Tibial nerve (tissue), 4 donors: ENCODE measurements at regions not wholly inside any gene's neighbourhood (a gene's known extent, or its start where the extent isn't known, plus 50 kb on each side); places are given as distances from the start of the nearest gene placed in this dataset.

ENCODE experiments used
- CTCF ChIP-seq, 5 experiments: fragments of 200-600 bp in 3 of 5; fragments of 450-650 bp in 2 of 5; sonication (generic) in 3 of 5; IDR thresholded peaks; one replicate each; pipeline ENCODE4 v1.5.1; 2016 to 2019; ENCODE audit warnings: antibody characterized with exemption in 5 of 5, mild to moderate bottlenecking in 3 of 5, moderate library complexity in 2 of 5
- EP300 ChIP-seq, 2 donors: sonication (generic); formaldehyde crosslinking; IDR thresholded peaks; one replicate each; pipeline ENCODE4 v1.6.1; 2017; ENCODE audit warnings: antibody characterized with exemption in 2 of 2, mild to moderate bottlenecking in 1 of 2
- POLR2A ChIP-seq, 2 donors: fragments of 450-650 bp; IDR thresholded peaks; one replicate each; pipeline ENCODE4 v1.6.1; 2017; ENCODE audit warnings: antibody characterized with exemption in 2 of 2, mild to moderate bottlenecking in 2 of 2, moderate library complexity in 2 of 2

DNA sequence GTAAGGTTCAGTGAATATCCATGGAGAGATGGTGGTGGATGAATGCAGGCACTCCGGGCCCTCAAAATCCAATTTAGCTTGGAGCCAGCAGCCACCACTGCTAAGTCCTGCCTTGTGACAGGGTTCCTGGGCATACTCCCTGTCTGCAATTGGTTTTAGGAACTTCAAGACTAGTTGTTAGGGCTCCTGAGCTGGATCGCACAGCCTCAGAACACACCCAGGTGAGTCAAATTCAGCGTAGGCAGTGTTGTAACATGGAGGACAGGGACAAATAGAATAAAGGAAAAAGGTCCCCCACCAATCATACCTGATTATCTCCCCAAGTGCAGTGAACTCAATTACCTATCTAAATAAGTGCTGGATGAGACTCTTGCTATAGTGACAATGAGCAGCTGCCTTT, 74.6 kb downstream of the PERP start:
- TF ChIP-seq POLR2A (IDR thresholded peaks at IDR 0.05) (no peak), CTCF (IDR thresholded peaks at IDR 0.05) (no peak), EP300 (IDR thresholded peaks at IDR 0.05) (no peak)
